Testis (tissue), 2 donors: ENCODE measurements at regions not wholly inside any gene's neighbourhood (a gene's known extent, or its start where the extent isn't known, plus 50 kb on each side); places are given as distances from the start of the nearest gene placed in this dataset.

Experiments used
- CTCF ChIP-seq, 3 experiments: fragments of 450-650 bp in 2 of 3; fragments of 200-600 bp in 1 of 3; sonication (generic) in 1 of 3; IDR thresholded peaks; one replicate each; pipeline ENCODE4 v1.5.1; 2016 to 2019; ENCODE audit warnings: antibody characterized with exemption in 3 of 3, mild to moderate bottlenecking in 2 of 3, moderate library complexity in 1 of 3
- POLR2A ChIP-seq: fragments of 450-650 bp; IDR thresholded peaks from one replicate; pipeline ENCODE4 v1.6.1; 2017; ENCODE audit warnings: antibody characterized with exemption, mild to moderate bottlenecking, moderate library complexity

GRCh38 chr6:51098246-51098645 is 279.6 kb downstream of the TFAP2B start:
- TF ChIP-seq CTCF (IDR thresholded peaks at IDR 0.05) (no peak), POLR2A (no peak)
